Osteoblast (primary cell): ENCODE measurements at regions not wholly inside any gene's neighbourhood (a gene's known extent, or its start where the extent isn't known, plus 50 kb on each side); places are given as distances from the start of the nearest gene placed in this dataset.

ENCODE experiments used
- DNase-seq: peaks from one replicate; pipeline ENCODE4 v3.0.0; 2011; ENCODE audit warnings: low spot score, mixed read lengths; ENCODE audit not compliant: insufficient read length; ENCODE audit errors: missing footprints
- H2AFZ ChIP-seq: 2 replicates; pipeline ENCODE4 v1.6.0; 2011; ENCODE audit warnings: mild to moderate bottlenecking, low read length
- H3K27ac ChIP-seq: 2 replicates; pipeline ENCODE4 v1.5.1; 2011; ENCODE audit warnings: mild to moderate bottlenecking, low read depth, low read length, moderate library complexity
- H3K27me3 ChIP-seq: 2 replicates; pipeline ENCODE4 v1.6.0; 2012; ENCODE audit warnings: mild to moderate bottlenecking, control low read depth, inconsistent platforms, low read length, moderate library complexity; ENCODE audit not compliant: insufficient read depth
- H3K36me3 ChIP-seq: 2 replicates; pipeline ENCODE4 v1.5.1; 2011; ENCODE audit warnings: mild to moderate bottlenecking, low read length, control low read depth, moderate library complexity; ENCODE audit not compliant: insufficient read depth
- H3K4me1 ChIP-seq: 2 replicates; pipeline ENCODE4 v1.5.1; 2011; ENCODE audit warnings: mild to moderate bottlenecking, low read length, control low read depth, moderate library complexity; ENCODE audit not compliant: insufficient read depth
- H3K4me2 ChIP-seq: 2 replicates; pipeline ENCODE4 v1.6.0; 2011; ENCODE audit warnings: mild to moderate bottlenecking, low read length; ENCODE audit not compliant: insufficient read depth
- H3K4me3 ChIP-seq: fragments of 200-600 bp; sonication (generic); 3 replicates; pipeline ENCODE4 v1.5.1; 2012; ENCODE audit warnings: mild to moderate bottlenecking, low read length, inconsistent platforms; ENCODE audit not compliant: insufficient read depth
- H3K79me2 ChIP-seq: 2 replicates; pipeline ENCODE4 v1.6.0; 2012; ENCODE audit warnings: mild to moderate bottlenecking, low read length, control low read depth, inconsistent platforms; ENCODE audit not compliant: insufficient read depth
- H3K9me3 ChIP-seq: 2 replicates; pipeline ENCODE4 v1.5.1; 2011; ENCODE audit warnings: low read depth, low read length, control low read depth
- H4K20me1 ChIP-seq: 2 replicates; pipeline ENCODE4 v1.6.0; 2012; ENCODE audit warnings: mild to moderate bottlenecking, low read length, control low read depth; ENCODE audit not compliant: insufficient read depth
- TF ChIP-seq, protein P1 (sequence below): IDR thresholded peaks from 2 replicates; pipeline ENCODE4 v1.5.1; 2011; ENCODE audit warnings: mild to moderate bottlenecking, low read depth, low read length, moderate library complexity; ENCODE audit errors: extremely low read depth

DNA sequence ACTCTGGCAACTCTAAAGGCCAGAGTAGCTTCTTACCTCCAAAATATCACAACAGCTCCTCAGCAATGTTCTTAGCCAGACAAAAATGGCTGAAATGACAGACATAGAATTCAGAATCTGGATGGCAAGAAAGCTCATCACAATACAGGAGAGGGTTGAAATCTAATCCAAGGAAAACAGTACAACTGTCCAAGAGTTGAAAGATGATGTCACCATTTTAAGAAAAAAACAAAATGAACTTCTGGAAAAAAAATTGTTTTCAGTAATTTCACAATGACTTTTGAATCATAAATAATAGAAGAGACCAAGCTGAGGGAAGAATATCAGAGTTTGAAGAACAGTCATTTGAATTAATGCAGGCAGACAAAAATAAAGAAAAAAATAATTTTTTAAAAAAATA is 479.5 kb downstream of the ZWINT start:
- Histone ChIP-seq H3K79me2 (no peaks in the 10 kb centered on the region), H3K27ac (no peak overlapping the region), H3K27me3 (no peaks in the 10 kb centered on the region), H2AFZ (no peak overlapping the region), H4K20me1 (no peaks in the 10 kb centered on the region), H3K9me3 (no peaks in the 10 kb centered on the region), H3K4me2 (no peak overlapping the region), H3K4me1 (no peaks in the 10 kb centered on the region), H3K4me3 (no peak overlapping the region), H3K36me3 (no peaks in the 10 kb centered on the region)
- TF ChIP-seq, protein P1, sequence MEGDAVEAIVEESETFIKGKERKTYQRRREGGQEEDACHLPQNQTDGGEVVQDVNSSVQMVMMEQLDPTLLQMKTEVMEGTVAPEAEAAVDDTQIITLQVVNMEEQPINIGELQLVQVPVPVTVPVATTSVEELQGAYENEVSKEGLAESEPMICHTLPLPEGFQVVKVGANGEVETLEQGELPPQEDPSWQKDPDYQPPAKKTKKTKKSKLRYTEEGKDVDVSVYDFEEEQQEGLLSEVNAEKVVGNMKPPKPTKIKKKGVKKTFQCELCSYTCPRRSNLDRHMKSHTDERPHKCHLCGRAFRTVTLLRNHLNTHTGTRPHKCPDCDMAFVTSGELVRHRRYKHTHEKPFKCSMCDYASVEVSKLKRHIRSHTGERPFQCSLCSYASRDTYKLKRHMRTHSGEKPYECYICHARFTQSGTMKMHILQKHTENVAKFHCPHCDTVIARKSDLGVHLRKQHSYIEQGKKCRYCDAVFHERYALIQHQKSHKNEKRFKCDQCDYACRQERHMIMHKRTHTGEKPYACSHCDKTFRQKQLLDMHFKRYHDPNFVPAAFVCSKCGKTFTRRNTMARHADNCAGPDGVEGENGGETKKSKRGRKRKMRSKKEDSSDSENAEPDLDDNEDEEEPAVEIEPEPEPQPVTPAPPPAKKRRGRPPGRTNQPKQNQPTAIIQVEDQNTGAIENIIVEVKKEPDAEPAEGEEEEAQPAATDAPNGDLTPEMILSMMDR: no peak
- no peak for DNase-seq

DNA sequence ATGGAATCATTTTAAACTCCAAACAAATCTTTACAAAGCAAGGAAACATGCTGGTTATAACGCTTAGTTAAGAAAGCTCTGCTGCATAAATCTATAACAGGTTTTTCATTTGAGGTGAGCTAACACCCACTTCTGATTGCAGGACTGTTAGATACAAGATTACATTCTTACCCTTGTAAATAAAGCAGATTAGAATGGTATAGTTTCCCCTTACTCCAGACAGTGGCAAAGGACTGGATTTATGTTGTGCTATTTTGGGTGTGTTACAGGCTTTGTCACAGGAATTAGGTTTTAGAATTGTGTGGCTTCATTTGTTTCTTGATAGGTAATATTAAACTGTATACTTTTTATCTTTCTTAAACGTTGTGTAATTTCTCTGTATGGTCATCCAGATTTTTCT is 487.6 kb downstream of the ZWINT start:
- H2AFZ ChIP-seq: no peak overlapping the region
- no peak overlapping the region for H3K4me3 ChIP-seq
- TF ChIP-seq, protein P1: no peak
- no peaks in the 10 kb centered on the region for H3K36me3 ChIP-seq
- no peaks in the 10 kb centered on the region for H3K79me2 ChIP-seq
- no peaks in the 10 kb centered on the region for H3K27me3 ChIP-seq
- DNase-seq: no peak
- no peak overlapping the region for H3K4me2 ChIP-seq
- H3K27ac ChIP-seq: no peak overlapping the region
- H3K9me3 ChIP-seq: no peaks in the 10 kb centered on the region
- H4K20me1 ChIP-seq: no peaks in the 10 kb centered on the region
- H3K4me1 ChIP-seq: no peaks in the 10 kb centered on the region

DNA sequence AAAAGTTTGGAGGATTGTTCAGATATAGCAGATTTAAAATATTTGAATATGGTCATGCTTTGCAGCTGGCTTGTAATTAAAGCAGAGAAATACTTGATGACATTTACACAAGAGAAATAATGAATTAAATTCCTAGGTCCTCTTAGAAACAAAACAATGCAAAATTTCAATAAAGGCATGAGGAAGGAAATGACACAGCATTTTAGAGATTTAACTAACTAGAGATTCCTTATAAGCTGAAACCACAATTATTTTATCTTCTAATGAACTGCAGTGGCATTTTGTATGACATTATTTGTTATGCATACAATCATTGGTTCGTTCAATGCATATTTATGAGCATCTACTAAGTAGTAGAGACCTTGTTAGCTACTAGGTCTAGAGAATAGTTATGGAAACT is 490.9 kb downstream of the ZWINT start:
- Histone ChIP-seq H3K4me3 (no peak overlapping the region), H2AFZ (no peak overlapping the region), H3K27me3 (no peaks in the 10 kb centered on the region), H3K4me1 (no peaks in the 10 kb centered on the region), H3K27ac (no peak overlapping the region), H3K4me2 (no peak overlapping the region), H4K20me1 (no peaks in the 10 kb centered on the region), H3K9me3 (no peaks in the 10 kb centered on the region), H3K79me2 (no peaks in the 10 kb centered on the region), H3K36me3 (no peaks in the 10 kb centered on the region)
- DNase-seq: peak; percentile 6
- TF ChIP-seq, protein P1: no peak

DNA sequence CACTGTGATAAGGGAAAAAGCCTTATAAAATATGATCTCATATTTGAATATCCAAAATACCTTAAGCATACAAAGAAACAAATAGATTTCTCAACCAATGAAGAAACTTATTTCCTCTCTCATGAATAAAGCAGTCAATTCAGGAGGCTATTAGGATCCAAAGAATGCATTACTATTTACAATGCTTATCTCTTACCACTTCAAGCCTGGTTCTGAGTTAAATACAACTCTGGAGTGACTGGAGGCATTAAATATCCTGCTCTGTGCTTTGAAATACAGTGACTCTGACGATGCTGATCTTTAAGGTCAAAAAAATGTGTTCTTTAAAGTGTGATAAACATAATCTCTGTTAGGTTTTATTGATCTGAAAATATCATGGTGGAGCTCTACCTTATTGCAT is 493.2 kb downstream of the ZWINT start:
- TF ChIP-seq, protein P1: no peak
- H3K9me3 ChIP-seq: no peaks in the 10 kb centered on the region
- H3K4me3 ChIP-seq: no peak overlapping the region
- no peaks in the 10 kb centered on the region for H3K27me3 ChIP-seq
- H3K4me2 ChIP-seq: no peak overlapping the region
- H4K20me1 ChIP-seq: no peaks in the 10 kb centered on the region
- H3K4me1 ChIP-seq: no peaks in the 10 kb centered on the region
- no peaks in the 10 kb centered on the region for H3K79me2 ChIP-seq
- H2AFZ ChIP-seq: no peak overlapping the region
- no peak overlapping the region for H3K27ac ChIP-seq
- no peaks in the 10 kb centered on the region for H3K36me3 ChIP-seq
- DNase-seq: no peak
